ENCODE measurements at regions not wholly inside any gene's neighbourhood (a gene's known extent, or its start where the extent isn't known, plus 50 kb on each side); places are given as distances from the start of the nearest gene placed in this dataset.

- peak overlapping the region; percentile 39 for H3K27ac ChIP-seq (ENCODE audit: insufficient read depth, low read depth, low read length)
- intact Hi-C loops (cut with micrococcal nuclease) (no loop called here), dilution Hi-C loops (cut with MboI; ENCODE audit: extremely low pct_ligation_motif_present, low sequenced_read_pairs) (no loop called here)
- no peaks in the 10 kb centered on the region for H3K9me1 ChIP-seq (replicated peaks; ENCODE audit: control insufficient read depth, extremely low read depth, insufficient read depth, low read length)
- DNase-seq (ENCODE audit: low read depth, low spot score) = peak; percentile 14
- peak overlapping the region; percentile 64 for H2AFZ ChIP-seq (ENCODE audit: low read depth, low read length)
- POLR2A ChIA-PET = no interaction called here
- peak overlapping the region in 1 of 3 experiments; percentile 17 for H3K4me3 ChIP-seq (replicated peaks in 1 of 3; ENCODE audit: insufficient read depth in 1 of 3, low read depth in 1 of 3, low read length in 3 of 3)
- no peaks in the 10 kb centered on the region for H3K27me3 ChIP-seq (ENCODE audit: control insufficient read depth in 2 of 2, insufficient read depth in 2 of 2, low read length in 2 of 2)
- BruUV-seq (replicated peaks) = no TSS peak
- peak; percentile 79 for FAIRE-seq
- no peaks in the 10 kb centered on the region for H4K20me1 ChIP-seq (replicated peaks; ENCODE audit: control insufficient read depth, extremely low read depth, insufficient read depth, low read length)
- H3K79me2 ChIP-seq (ENCODE audit: control insufficient read depth, insufficient read depth, low read length) = no peaks in the 10 kb centered on the region
- no peak overlapping the region for H3K9ac ChIP-seq (replicated peaks; ENCODE audit: extremely low read depth, insufficient read depth, low read length)
- peak overlapping the region; percentile 78 for H3K4me2 ChIP-seq (ENCODE audit: insufficient read depth, low read length)
- H3K36me3 ChIP-seq (ENCODE audit: control insufficient read depth in 2 of 2, extremely low read depth in 1 of 2, insufficient read depth in 2 of 2, low read length in 2 of 2) = no peaks in the 10 kb centered on the region
- CTCF ChIA-PET = interaction anchor here (0.8 to 2.0 kb wide), 6 partner anchors 16 to 1020 kb away, joined by 3 to 7 read pairs (median 3); no protein-coding TSS in a partner anchor
- no peaks in the 10 kb centered on the region for H3K9me3 ChIP-seq (replicated peaks; ENCODE audit: control insufficient read depth, insufficient read depth, low read length)
- TF ChIP-seq CTCF (IDR thresholded peaks at IDR 0.05; ENCODE audit: extremely low read depth in 1 of 2, insufficient read depth in 1 of 2, low read depth in 1 of 2, low read length in 2 of 2) = no peak
- TF ChIP-seq POLR2A (IDR thresholded peaks at IDR 0.05; ENCODE audit: low read depth, low read length) = no peak
- TF ChIP-seq GATA2 (IDR thresholded peaks at IDR 0.05; ENCODE audit: insufficient read depth, insufficient read length, low read depth, low read length) = no peak
- no peak for TF ChIP-seq JUN (IDR thresholded peaks at IDR 0.05; ENCODE audit: borderline replicate concordance, insufficient read depth, insufficient read length, low read depth)
- TF ChIP-seq MYC (IDR thresholded peaks at IDR 0.05; ENCODE audit: low read depth, low read length) = no peak
- TF ChIP-seq POLR2AphosphoS5 (IDR thresholded peaks at IDR 0.05; ENCODE audit: insufficient read depth, low read depth, low read length) = no peak
- no peak for TF ChIP-seq MAX (IDR thresholded peaks at IDR 0.05; ENCODE audit: insufficient read depth, insufficient read length)
- no peak for TF ChIP-seq FOS (IDR thresholded peaks at IDR 0.05; ENCODE audit: borderline replicate concordance, insufficient read depth, low read length)
- no peak for TF ChIP-seq EZH2 (IDR thresholded peaks at IDR 0.05; ENCODE audit: borderline replicate concordance, low read depth, low read length, severe bottlenecking)
- peaks cover 14% of the 10 kb centered on the region for H3K4me1 ChIP-seq (ENCODE audit: control insufficient read depth, extremely low read depth, insufficient read depth, low read length)
Observed at GRCh38 chr3:78368636-78369345, 1328.9 kb downstream of the ROBO2 start.

All from endothelial cell of umbilical vein (primary cell).